ENCODE measurements at regions not wholly inside any gene's neighbourhood (a gene's known extent, or its start where the extent isn't known, plus 50 kb on each side); places are given as distances from the start of the nearest gene placed in this dataset.

- H3K27ac ChIP-seq (ENCODE audit: low read depth in 1 of 3, low read length in 2 of 3) = peak overlapping the region in 2 of 3 donors; percentile 92 to 94
- H3K36me3 ChIP-seq (ENCODE audit: control insufficient read depth in 3 of 3, insufficient read depth in 2 of 3, low read depth in 1 of 3, low read length in 3 of 3) = no peaks in the 10 kb centered on the region
- FAIRE-seq (no peak), DNase-seq (no peak)
- no peak overlapping the region for H3K4me3 ChIP-seq (ENCODE audit: low read depth in 1 of 3, low read length in 3 of 3)
- 68 to 78% (median 77%) methylated on average over 7 of the region's 7 CpGs for WGBS, 3 donors
- peaks cover 0 to 57% (median 6%) of the 10 kb centered on the region in 3 donors for H3K4me1 ChIP-seq (ENCODE audit: control insufficient read depth in 3 of 3, insufficient read depth in 2 of 3, low read depth in 1 of 3, low read length in 2 of 3)
- H3K9me3 ChIP-seq (ENCODE audit: control insufficient read depth in 2 of 2, insufficient read depth in 1 of 2, low read depth in 1 of 2, low read length in 1 of 2) = peaks cover 0 to 6% of the 10 kb centered on the region in 2 donors
- H3K27me3 ChIP-seq (ENCODE audit: control insufficient read depth in 3 of 3, insufficient read depth in 3 of 3, low read length in 3 of 3) = no peaks in the 10 kb centered on the region
These were observed 74.4 kb upstream of the TMPRSS2 start for GRCh38 chr21:41582298-41582840.

GRCh38 chr21:41581592-41582228 is 73.8 kb upstream of the TMPRSS2 start:
- H3K9me3 ChIP-seq (ENCODE audit: control insufficient read depth in 2 of 2, insufficient read depth in 1 of 2, low read depth in 1 of 2, low read length in 1 of 2) = peaks cover 0 to 8% of the 10 kb centered on the region in 2 donors
- peak overlapping the region; percentile 88 to 94 (median 92) for H3K27ac ChIP-seq (ENCODE audit: low read depth in 1 of 3, low read length in 2 of 3)
- H3K27me3 ChIP-seq (ENCODE audit: control insufficient read depth in 3 of 3, insufficient read depth in 3 of 3, low read length in 3 of 3) = no peaks in the 10 kb centered on the region
- H3K36me3 ChIP-seq (ENCODE audit: control insufficient read depth in 3 of 3, insufficient read depth in 2 of 3, low read depth in 1 of 3, low read length in 3 of 3) = no peaks in the 10 kb centered on the region
- no peak overlapping the region for H3K4me3 ChIP-seq (ENCODE audit: low read depth in 1 of 3, low read length in 3 of 3)
- WGBS, 3 donors = 56 to 68% (median 58%) methylated on average over 15 to 16 of the region's 16 CpGs
- DNase-seq (no peak), FAIRE-seq (no peak)
- peaks cover 0 to 57% (median 6%) of the 10 kb centered on the region in 3 donors for H3K4me1 ChIP-seq (ENCODE audit: control insufficient read depth in 3 of 3, insufficient read depth in 2 of 3, low read depth in 1 of 3, low read length in 2 of 3)

- FAIRE-seq = no peak
- peak in 1 of 2 donors; percentile 58 for DNase-seq
- H3K36me3 ChIP-seq (ENCODE audit: control insufficient read depth in 3 of 3, insufficient read depth in 2 of 3, low read depth in 1 of 3, low read length in 3 of 3) = no peaks in the 10 kb centered on the region
- peaks cover 0 to 8% of the 10 kb centered on the region in 2 donors for H3K9me3 ChIP-seq (ENCODE audit: control insufficient read depth in 2 of 2, insufficient read depth in 1 of 2, low read depth in 1 of 2, low read length in 1 of 2)
- 38 to 63% (median 51%) methylated on average over 13 of the region's 13 CpGs for WGBS, 3 donors
- H3K27ac ChIP-seq (ENCODE audit: low read depth in 1 of 3, low read length in 2 of 3) = peak overlapping the region; percentile 88 to 94 (median 92)
- peak overlapping the region in 1 of 3 donors; percentile 38 for H3K4me3 ChIP-seq (ENCODE audit: low read depth in 1 of 3, low read length in 3 of 3)
- peaks cover 0 to 59% (median 8%) of the 10 kb centered on the region in 3 donors for H3K4me1 ChIP-seq (ENCODE audit: control insufficient read depth in 3 of 3, insufficient read depth in 2 of 3, low read depth in 1 of 3, low read length in 2 of 3)
- H3K27me3 ChIP-seq (ENCODE audit: control insufficient read depth in 3 of 3, insufficient read depth in 3 of 3, low read length in 3 of 3) = no peaks in the 10 kb centered on the region
These were observed 73.0 kb upstream of the TMPRSS2 start for GRCh38 chr21:41580758-41581554.

GRCh38 chr21:41579692-41580091 is 71.7 kb upstream of the TMPRSS2 start:
- 26 to 64% (median 40%) methylated on average over 4 of the region's 4 CpGs for WGBS, 3 donors
- H3K4me3 ChIP-seq (ENCODE audit: low read depth in 1 of 3, low read length in 3 of 3) = no peak overlapping the region
- H3K27ac ChIP-seq (ENCODE audit: low read depth in 1 of 3, low read length in 2 of 3) = peak overlapping the region; percentile 88 to 94 (median 92)
- H3K36me3 ChIP-seq (ENCODE audit: control insufficient read depth in 3 of 3, insufficient read depth in 2 of 3, low read depth in 1 of 3, low read length in 3 of 3) = no peaks in the 10 kb centered on the region
- H3K9me3 ChIP-seq (ENCODE audit: control insufficient read depth in 2 of 2, insufficient read depth in 1 of 2, low read depth in 1 of 2, low read length in 1 of 2) = peaks cover 0 to 14% of the 10 kb centered on the region in 2 donors
- no peaks in the 10 kb centered on the region for H3K27me3 ChIP-seq (ENCODE audit: control insufficient read depth in 3 of 3, insufficient read depth in 3 of 3, low read length in 3 of 3)
- peaks cover 0 to 59% (median 8%) of the 10 kb centered on the region in 3 donors for H3K4me1 ChIP-seq (ENCODE audit: control insufficient read depth in 3 of 3, insufficient read depth in 2 of 3, low read depth in 1 of 3, low read length in 2 of 3)
- DNase-seq (peak; percentile 96), FAIRE-seq (no peak)

GRCh38 chr21:41578716-41579115 is 70.8 kb upstream of the TMPRSS2 start:
- Histone ChIP-seq H3K9me3 (ENCODE audit: control insufficient read depth in 2 of 2, insufficient read depth in 1 of 2, low read depth in 1 of 2, low read length in 1 of 2) (peaks cover 0 to 15% of the 10 kb centered on the region in 2 donors), H3K36me3 (ENCODE audit: control insufficient read depth in 3 of 3, insufficient read depth in 2 of 3, low read depth in 1 of 3, low read length in 3 of 3) (no peaks in the 10 kb centered on the region), H3K4me1 (ENCODE audit: control insufficient read depth in 3 of 3, insufficient read depth in 2 of 3, low read depth in 1 of 3, low read length in 2 of 3) (peaks cover 0 to 62% (median 8%) of the 10 kb centered on the region in 3 donors), H3K27me3 (ENCODE audit: control insufficient read depth in 3 of 3, insufficient read depth in 3 of 3, low read length in 3 of 3) (no peaks in the 10 kb centered on the region), H3K4me3 (ENCODE audit: low read depth in 1 of 3, low read length in 3 of 3) (no peak overlapping the region), H3K27ac (ENCODE audit: low read depth in 1 of 3, low read length in 2 of 3) (peak overlapping the region; percentile 76 to 94 (median 83))
- peak; percentile 69 to 85 for DNase-seq
- WGBS, 3 donors = 12 to 50% (median 26%) methylated on average over 2 of the region's 2 CpGs
- FAIRE-seq = no peak

GRCh38 chr21:41578083-41578482 is 70.1 kb upstream of the TMPRSS2 start:
- no peaks in the 10 kb centered on the region for H3K36me3 ChIP-seq (ENCODE audit: control insufficient read depth in 3 of 3, insufficient read depth in 2 of 3, low read depth in 1 of 3, low read length in 3 of 3)
- H3K4me3 ChIP-seq (ENCODE audit: low read depth in 1 of 3, low read length in 3 of 3) = no peak overlapping the region
- H3K27me3 ChIP-seq (ENCODE audit: control insufficient read depth in 3 of 3, insufficient read depth in 3 of 3, low read length in 3 of 3) = no peaks in the 10 kb centered on the region
- H3K4me1 ChIP-seq (ENCODE audit: control insufficient read depth in 3 of 3, insufficient read depth in 2 of 3, low read depth in 1 of 3, low read length in 2 of 3) = peaks cover 0 to 56% (median 8%) of the 10 kb centered on the region in 3 donors
- DNase-seq (no peak), FAIRE-seq (no peak)
- peaks cover 0 to 15% of the 10 kb centered on the region in 2 donors for H3K9me3 ChIP-seq (ENCODE audit: control insufficient read depth in 2 of 2, insufficient read depth in 1 of 2, low read depth in 1 of 2, low read length in 1 of 2)
- peak overlapping the region; percentile 76 to 94 (median 83) for H3K27ac ChIP-seq (ENCODE audit: low read depth in 1 of 3, low read length in 2 of 3)
- 90 to 95% (median 90%) methylated on average over 1 of the region's 1 CpG for WGBS, 3 donors

- Histone ChIP-seq H3K27me3 (ENCODE audit: control insufficient read depth in 3 of 3, insufficient read depth in 3 of 3, low read length in 3 of 3) (no peaks in the 10 kb centered on the region), H3K4me1 (ENCODE audit: control insufficient read depth in 3 of 3, insufficient read depth in 2 of 3, low read depth in 1 of 3, low read length in 2 of 3) (peaks cover 0 to 41% (median 7%) of the 10 kb centered on the region in 3 donors), H3K4me3 (ENCODE audit: low read depth in 1 of 3, low read length in 3 of 3) (no peak overlapping the region), H3K9me3 (ENCODE audit: control insufficient read depth in 2 of 2, insufficient read depth in 1 of 2, low read depth in 1 of 2, low read length in 1 of 2) (peaks cover 0 to 21% of the 10 kb centered on the region in 2 donors), H3K27ac (ENCODE audit: low read depth in 1 of 3, low read length in 2 of 3) (peak overlapping the region in 1 of 3 donors; percentile 14), H3K36me3 (ENCODE audit: control insufficient read depth in 3 of 3, insufficient read depth in 2 of 3, low read depth in 1 of 3, low read length in 3 of 3) (no peaks in the 10 kb centered on the region)
- DNase-seq (peak in 1 of 2 donors; percentile 72), FAIRE-seq (no peak)
- 47 to 70% (median 57%) methylated on average over 4 of the region's 4 CpGs for WGBS, 3 donors
These were observed 68.2 kb upstream of the TMPRSS2 start for GRCh38 chr21:41576013-41576615.

All from small intestine (tissue), 7 donors.